ENCODE measurements at regions not wholly inside any gene's neighbourhood (a gene's known extent, or its start where the extent isn't known, plus 50 kb on each side); places are given as distances from the start of the nearest gene placed in this dataset.

- no peak for TF ChIP-seq HIC2 (CRISPR knock-in tag; IDR thresholded peaks at IDR 0.05; ENCODE audit: low read depth)
- TF ChIP-seq ZFY (CRISPR knock-in tag; IDR thresholded peaks at IDR 0.05): peak; percentile 55
- no peak for TF ChIP-seq JUN (CRISPR knock-in tag; IDR thresholded peaks at IDR 0.05)
- peak; percentile 64; the same call in 1 of the 2 replicates for TF ChIP-seq FOXA1 (IDR thresholded peaks at IDR 0.05)
- TF ChIP-seq FOXA1 (CRISPR knock-in tag; IDR thresholded peaks at IDR 0.05): peak; percentile 95
- TF ChIP-seq, protein P1, sequence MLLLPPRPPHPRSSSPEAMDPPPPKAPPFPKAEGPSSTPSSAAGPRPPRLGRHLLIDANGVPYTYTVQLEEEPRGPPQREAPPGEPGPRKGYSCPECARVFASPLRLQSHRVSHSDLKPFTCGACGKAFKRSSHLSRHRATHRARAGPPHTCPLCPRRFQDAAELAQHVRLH (CRISPR knock-in tag; IDR thresholded peaks at IDR 0.05; ENCODE audit: borderline replicate concordance, low read depth): peak; percentile 92
- TF ChIP-seq GTF2F1 (IDR thresholded peaks at IDR 0.05; ENCODE audit: low read length): no peak
- 0 out of 2 replicates have a peak, but pooled peaks have one; percentile 78 for TF ChIP-seq ZNF766 (CRISPR knock-in tag; IDR thresholded peaks at IDR 0.05; ENCODE audit: borderline replicate concordance)
- no peak; the same call in 1 of the 2 replicates for TF ChIP-seq ZNF709 (CRISPR knock-in tag; IDR thresholded peaks at IDR 0.05)
- no peak for TF ChIP-seq ZNF513 (CRISPR knock-in tag; conservative IDR thresholded peaks at IDR 0.05)
- TF ChIP-seq, protein P2, sequence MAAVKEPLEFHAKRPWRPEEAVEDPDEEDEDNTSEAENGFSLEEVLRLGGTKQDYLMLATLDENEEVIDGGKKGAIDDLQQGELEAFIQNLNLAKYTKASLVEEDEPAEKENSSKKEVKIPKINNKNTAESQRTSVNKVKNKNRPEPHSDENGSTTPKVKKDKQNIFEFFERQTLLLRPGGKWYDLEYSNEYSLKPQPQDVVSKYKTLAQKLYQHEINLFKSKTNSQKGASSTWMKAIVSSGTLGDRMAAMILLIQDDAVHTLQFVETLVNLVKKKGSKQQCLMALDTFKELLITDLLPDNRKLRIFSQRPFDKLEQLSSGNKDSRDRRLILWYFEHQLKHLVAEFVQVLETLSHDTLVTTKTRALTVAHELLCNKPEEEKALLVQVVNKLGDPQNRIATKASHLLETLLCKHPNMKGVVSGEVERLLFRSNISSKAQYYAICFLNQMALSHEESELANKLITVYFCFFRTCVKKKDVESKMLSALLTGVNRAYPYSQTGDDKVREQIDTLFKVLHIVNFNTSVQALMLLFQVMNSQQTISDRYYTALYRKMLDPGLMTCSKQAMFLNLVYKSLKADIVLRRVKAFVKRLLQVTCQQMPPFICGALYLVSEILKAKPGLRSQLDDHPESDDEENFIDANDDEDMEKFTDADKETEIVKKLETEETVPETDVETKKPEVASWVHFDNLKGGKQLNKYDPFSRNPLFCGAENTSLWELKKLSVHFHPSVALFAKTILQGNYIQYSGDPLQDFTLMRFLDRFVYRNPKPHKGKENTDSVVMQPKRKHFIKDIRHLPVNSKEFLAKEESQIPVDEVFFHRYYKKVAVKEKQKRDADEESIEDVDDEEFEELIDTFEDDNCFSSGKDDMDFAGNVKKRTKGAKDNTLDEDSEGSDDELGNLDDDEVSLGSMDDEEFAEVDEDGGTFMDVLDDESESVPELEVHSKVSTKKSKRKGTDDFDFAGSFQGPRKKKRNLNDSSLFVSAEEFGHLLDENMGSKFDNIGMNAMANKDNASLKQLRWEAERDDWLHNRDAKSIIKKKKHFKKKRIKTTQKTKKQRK (IDR thresholded peaks at IDR 0.05; ENCODE audit: low read length): no peak
- peak; percentile 56; the same call in 1 of the 2 replicates for TF ChIP-seq ZNF792 (CRISPR knock-in tag; IDR thresholded peaks at IDR 0.05)
- TF ChIP-seq GTF3A (CRISPR knock-in tag; conservative IDR thresholded peaks at IDR 0.05): no peak
- TF ChIP-seq SNAPC4 (CRISPR knock-in tag; IDR thresholded peaks at IDR 0.05): no peak
- no peak for TF ChIP-seq JARID2 (CRISPR knock-in tag; IDR thresholded peaks at IDR 0.05; ENCODE audit: insufficient replicate concordance)
- no peak for TF ChIP-seq U2AF2 (IDR thresholded peaks at IDR 0.05; ENCODE audit: low read depth, low read length)
Observed at GRCh38 chr14:101289230-101289690, 272.0 kb upstream of the DIO3 start (continued).
